D721Med (cell line): ENCODE measurements at regions not wholly inside any gene's neighbourhood (a gene's known extent, or its start where the extent isn't known, plus 50 kb on each side); places are given as distances from the start of the nearest gene placed in this dataset.

Experiments used
- DNase-seq: peaks from one replicate; pipeline ENCODE4 v3.0.0; 2011; ENCODE audit warnings: low spot score; ENCODE audit not compliant: insufficient read length
- FAIRE-seq: peaks from 2 replicates; lab custom pipeline; 2011; peaks lifted over from hg19 to GRCh38; lab: Jason Lieb, UNC
- TF ChIP-seq, protein P1 (sequence below): IDR thresholded peaks from 2 replicates; pipeline ENCODE4 v1.5.1; 2012; ENCODE audit warnings: mild to moderate bottlenecking, control low read depth; ENCODE audit not compliant: insufficient read depth; ENCODE audit errors: missing control alignments

GRCh38 chr1:102190429-102190828 lies 193.7 kb upstream of the OLFM3 start:
- FAIRE-seq, result no peak
- DNase-seq, result no peak
- TF ChIP-seq, protein P1, sequence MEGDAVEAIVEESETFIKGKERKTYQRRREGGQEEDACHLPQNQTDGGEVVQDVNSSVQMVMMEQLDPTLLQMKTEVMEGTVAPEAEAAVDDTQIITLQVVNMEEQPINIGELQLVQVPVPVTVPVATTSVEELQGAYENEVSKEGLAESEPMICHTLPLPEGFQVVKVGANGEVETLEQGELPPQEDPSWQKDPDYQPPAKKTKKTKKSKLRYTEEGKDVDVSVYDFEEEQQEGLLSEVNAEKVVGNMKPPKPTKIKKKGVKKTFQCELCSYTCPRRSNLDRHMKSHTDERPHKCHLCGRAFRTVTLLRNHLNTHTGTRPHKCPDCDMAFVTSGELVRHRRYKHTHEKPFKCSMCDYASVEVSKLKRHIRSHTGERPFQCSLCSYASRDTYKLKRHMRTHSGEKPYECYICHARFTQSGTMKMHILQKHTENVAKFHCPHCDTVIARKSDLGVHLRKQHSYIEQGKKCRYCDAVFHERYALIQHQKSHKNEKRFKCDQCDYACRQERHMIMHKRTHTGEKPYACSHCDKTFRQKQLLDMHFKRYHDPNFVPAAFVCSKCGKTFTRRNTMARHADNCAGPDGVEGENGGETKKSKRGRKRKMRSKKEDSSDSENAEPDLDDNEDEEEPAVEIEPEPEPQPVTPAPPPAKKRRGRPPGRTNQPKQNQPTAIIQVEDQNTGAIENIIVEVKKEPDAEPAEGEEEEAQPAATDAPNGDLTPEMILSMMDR, result no peak

GRCh38 chr1:102186536-102186935 lies 189.8 kb upstream of the OLFM3 start:
- DNase-seq (no peak), FAIRE-seq (no peak)
- TF ChIP-seq, protein P1, result no peak

DNA sequence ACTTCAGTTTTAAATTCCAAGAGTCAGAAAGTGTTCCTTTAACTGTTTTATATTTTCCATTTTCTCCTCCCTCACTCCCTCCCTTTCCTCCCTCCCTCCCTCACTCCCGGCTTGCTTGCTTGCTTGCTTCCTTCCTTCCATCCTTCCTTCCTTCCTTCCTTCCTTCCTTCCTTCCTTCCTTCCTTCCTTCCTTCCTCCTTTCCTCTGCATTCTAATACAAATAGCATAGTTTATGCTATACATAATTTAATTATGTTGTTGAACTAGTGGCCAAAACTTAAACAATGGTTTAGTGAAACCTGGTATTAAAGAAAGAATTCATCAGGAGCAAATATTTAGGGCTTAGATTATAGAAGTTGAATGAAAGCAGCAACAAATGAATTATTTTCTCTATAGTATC lies 188.5 kb upstream of the OLFM3 start:
- DNase-seq (no peak), FAIRE-seq (no peak)
- TF ChIP-seq, protein P1, result no peak

DNA sequence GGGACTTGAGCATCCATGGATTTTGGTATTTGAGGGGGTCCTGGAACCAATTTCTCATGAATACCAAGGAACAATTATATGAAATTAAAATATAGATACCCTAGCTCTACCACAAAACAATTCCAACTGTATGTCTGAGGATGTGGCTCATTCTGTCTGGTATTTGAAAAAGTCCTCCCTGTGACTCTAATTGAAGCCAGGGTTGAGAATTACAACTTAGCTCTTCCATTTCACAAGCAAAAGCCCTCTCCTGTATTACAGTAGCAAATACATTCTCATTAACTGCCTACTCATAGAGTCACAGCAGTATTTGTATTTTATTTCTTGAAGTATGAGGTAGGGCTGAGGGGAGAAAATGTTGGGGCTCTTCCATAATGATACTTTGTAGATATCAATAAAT lies 187.8 kb upstream of the OLFM3 start:
- TF ChIP-seq, protein P1, result no peak
- DNase-seq (no peak), FAIRE-seq (no peak)

GRCh38 chr1:102183711-102184110 lies 187.0 kb upstream of the OLFM3 start:
- TF ChIP-seq, protein P1, result no peak
- DNase-seq, result no peak
- FAIRE-seq, result no peak

DNA sequence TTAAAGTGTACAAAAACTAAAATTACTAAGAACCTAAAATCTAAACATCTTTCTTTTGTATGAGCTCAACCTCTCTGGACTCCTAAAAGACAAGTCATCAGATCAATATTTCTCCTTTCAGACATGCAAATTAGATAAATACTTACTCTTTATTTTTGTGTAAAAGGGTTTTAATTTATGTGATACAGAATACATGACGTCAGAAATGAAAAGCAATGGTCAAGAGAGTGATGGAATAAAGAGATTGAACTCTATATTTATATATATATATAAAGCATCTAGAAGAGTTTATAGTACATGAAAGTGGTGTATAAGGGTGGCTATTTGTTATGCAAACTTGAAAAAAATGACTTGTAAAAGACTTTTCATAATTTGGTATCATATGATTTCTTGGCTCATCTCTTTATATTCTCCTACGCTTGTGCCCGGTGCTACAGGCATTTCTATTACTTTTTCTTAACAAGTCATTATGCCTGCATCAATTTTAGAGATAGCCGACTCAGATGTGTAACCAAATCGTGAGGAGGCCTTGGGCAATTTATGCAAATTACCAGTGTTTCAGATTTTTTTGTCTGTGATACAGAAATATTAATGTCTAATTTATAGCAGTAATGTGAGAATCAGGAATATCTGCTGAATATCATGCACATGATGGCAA lies 186.0 kb upstream of the OLFM3 start:
- no peak for FAIRE-seq
- TF ChIP-seq, protein P1, result no peak
- no peak for DNase-seq

- DNase-seq (no peak), FAIRE-seq (no peak)
- TF ChIP-seq, protein P1, result no peak
Measured at GRCh38 chr1:102181341-102181740, 184.6 kb upstream of the OLFM3 start.
